HG02852 (cell line): ENCODE measurements at regions not wholly inside any gene's neighbourhood (a gene's known extent, or its start where the extent isn't known, plus 50 kb on each side); places are given as distances from the start of the nearest gene placed in this dataset.

Experiments used
- ATAC-seq: cut with Tn5 transposase; IDR thresholded peaks from one replicate; pipeline ENCODE4 v1.9.1; 2021; ENCODE audit warnings: mild to moderate bottlenecking, moderate library complexity; ENCODE audit not compliant: unreplicated experiment

GRCh38 chr4:184941671-184942418 is 76.4 kb upstream of the HELT start:
- ATAC-seq = no peak

DNA sequence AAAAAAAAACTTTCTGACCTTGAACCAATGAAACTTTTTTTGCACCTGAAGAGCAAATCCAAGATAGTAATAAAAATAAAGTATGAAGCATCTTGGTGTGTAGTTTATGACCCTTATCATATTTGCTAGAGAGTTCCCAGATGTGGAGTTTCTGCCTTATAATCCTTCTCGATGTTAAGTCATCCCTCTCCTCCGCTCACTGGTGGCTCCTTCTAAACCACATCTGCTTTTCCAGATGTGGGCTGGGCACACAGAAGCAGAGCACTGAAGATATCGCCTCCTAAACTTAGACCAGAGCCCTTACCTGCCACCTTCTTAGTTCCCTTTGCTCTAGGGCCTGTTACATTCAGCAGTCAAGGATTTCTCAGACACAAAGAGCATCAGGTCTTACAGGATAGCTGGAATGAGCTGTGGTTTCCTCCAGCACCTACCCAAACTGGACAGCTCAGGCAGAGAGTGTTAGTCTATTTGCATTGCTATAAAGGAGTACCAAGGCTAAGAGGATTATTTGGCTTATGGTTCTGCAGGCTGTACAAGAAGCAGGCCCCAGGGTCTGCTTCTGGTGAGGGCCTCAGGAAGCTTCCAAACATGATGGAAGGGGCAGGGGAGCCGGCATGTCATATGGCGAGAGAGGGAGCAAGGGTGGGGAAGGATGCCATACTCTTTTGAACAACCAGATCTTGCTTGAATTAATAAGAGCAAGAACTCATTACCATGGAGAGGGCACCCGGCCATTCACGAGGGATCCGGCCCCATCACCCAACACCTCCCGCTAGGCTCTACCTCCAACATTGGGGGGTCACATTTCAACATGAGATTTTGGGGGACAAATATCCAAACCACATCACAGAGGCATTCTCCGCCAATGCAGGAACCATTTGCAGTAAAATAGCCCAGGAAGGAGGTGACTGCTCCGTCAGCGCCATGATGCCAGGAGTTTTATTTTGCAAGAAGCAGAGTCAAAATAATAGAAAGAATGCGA is 75.6 kb upstream of the HELT start:
- ATAC-seq = no peak

DNA sequence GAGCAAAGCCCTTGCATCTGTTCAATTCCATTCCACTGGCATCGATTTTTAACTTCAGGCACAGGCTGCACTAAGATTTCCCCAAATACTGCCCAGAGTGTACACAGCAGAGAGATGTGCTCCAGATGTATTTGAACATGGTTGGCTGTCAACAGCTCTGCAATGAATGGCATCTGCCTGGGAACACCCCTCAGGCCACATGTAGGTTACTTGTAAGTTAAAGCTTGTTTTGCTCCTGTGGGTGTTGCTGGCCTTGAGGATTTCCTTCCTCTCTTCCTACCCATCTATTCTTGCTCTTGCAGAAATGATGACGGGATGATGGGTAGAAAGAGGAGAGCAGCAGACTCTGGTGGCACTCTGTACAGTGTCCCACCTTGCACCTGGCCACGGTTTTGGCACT is 69.3 kb upstream of the HELT start:
- no peak for ATAC-seq

DNA sequence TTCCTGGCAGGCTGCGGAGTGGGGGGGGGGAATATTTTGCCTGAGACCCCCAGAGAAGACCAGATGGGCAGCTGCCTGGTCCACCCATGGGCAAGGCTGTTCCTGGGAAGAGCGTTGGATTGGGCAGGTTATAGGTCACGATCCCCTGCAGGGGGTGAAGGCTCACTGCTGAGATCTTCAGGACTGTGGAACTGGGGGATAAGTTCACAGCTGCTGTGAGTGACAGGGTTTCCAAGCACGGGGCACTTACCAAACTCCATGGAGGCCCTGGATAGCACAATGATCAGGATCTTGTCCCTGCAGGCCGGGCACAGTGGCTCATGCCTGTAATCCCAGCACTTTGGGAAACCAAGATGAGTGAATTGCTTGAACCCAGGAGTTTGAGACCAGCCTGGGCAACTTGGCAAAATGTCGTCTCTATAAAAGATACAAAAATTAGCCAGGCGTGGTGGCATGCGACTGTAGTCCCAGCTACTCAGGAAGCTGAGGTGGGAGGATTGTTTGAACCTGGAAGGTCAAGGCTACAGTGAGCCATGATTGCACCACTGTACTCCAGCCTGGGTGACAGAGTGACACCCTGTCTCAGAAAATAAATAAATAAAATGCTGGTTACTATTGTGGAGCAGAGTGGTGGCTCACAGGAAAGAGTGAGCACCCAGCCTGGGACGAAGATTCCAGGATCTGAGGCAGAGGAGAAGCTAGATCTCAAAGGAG is 68.0 kb upstream of the HELT start:
- ATAC-seq = no peak

- ATAC-seq = no peak
Measured at GRCh38 chr4:184950926-184951325, 67.4 kb upstream of the HELT start.

DNA sequence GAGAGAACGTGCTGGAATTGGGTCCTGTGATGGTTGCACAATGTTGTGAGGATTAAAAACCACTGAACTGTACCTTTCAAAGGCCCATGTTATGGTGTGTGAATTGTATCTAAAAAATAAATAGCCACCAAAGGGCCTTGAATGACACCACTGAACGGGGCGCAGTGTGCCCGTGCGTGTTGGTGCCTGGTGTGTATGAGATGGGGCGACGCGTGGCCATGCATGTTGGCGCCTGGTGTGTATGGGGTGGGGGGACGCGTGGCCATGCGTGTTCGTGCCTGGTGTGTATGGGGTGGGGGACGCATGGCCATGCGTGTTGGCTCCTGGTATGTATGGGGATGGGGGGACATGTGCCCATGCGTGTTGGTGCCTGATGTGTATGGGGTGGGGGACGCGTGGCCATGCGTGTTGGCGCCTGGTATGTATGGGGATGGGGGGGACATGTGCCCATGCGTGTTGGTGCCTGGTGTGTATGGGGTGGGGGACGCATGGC is 66.6 kb upstream of the HELT start:
- ATAC-seq = no peak

DNA sequence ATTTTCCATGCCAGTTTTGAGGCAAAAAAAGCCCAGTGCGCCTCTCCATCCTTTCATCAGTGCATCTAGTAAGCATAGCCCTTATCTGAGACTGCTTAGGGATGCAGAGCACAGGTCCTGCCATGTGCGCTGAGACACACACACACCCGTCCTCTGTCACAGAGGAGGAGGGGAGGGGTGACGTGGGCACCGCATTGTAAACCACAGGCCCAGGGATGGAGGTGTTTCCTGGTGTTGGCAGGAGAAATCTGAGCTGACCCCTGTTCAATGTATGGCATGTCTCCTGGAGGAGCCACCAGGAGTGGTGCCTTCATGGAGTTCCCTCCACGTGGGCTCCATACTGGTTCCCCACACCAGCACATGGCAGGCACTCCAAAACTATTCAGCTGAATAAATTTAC is 65.8 kb upstream of the HELT start:
- no peak for ATAC-seq

DNA sequence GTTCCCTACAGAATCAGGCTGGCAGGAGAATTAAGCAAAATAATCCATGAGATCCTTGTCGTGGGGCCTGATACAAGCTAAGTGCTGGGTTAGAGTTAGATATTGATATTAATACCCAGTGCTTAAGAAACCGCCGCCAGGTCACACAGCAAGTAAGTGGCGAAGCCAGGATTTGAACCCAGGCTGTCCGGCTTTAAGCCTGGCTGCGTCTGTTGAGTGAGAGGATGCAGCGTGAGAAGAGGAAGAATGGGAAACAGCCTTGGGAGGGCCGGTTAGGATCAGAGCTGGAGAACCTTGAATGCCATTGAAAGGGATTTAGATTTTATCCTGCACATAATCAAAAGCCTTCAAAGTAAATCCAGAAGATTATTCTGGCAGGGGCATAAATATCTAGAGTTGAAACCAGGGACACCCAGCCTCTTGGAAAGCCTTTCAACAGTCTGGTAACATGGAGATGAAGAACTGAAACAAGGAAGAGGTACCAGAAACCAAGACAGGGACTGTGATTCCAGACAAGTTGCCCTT is 64.8 kb upstream of the HELT start:
- no peak for ATAC-seq

DNA sequence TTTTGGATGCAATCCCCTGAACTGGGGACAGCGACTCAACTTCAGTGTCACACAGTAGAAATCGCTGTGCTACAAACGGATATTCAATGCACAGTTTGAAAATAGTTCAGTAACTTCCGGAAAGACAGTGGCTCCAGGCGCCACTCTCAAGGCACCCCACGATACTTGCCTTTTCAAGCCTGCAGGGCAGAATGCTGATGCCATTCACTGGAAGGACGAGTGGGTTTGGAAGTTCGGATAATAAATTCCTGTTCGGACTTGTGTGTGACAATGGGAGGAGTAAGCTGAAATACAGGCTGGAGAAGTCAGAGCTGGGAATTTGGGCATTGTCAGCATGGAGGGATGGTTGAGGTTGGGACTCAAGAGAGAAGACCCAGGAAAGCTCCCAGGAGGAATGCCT is 64.3 kb upstream of the HELT start:
- ATAC-seq = no peak

DNA sequence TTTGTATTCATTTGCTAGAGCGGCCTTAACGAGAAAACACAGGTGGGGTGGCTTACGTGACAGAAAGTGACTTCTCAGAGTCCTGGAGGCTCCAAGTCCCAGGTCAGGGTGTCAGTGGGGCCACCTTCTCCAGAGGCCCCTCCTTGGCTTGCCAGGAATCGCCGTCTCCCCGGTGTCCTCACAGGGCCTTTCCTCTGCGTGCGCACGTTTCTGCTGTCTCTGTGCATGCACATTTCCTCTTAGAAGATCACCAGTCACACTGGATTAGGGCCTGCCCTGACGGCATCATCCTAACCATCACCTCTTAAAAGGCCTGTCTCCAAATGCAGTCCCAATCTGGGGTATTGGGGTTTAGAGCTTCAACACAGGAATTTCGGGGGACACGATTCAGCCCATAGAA is 63.8 kb upstream of the HELT start:
- no peak for ATAC-seq

DNA sequence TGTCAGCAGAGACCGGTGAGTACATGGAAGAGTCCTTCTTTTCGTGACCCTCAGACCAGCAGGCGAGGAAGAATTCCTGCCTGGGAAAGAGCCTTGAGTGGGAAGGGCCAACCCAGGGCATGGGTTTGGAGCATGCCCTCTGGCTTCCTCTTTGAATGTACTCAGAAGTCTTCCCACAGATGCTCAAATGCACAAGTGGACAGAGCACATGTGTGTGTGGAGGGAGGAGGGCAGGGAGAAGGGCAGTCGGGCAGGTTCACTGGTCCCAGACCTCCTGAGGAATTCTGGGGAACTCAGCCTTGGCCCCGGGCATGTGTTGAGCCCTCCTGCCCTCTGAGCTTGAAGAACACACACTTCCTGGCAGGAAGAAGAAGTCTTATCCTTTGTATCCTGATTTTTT is 63.2 kb upstream of the HELT start:
- no peak for ATAC-seq

DNA sequence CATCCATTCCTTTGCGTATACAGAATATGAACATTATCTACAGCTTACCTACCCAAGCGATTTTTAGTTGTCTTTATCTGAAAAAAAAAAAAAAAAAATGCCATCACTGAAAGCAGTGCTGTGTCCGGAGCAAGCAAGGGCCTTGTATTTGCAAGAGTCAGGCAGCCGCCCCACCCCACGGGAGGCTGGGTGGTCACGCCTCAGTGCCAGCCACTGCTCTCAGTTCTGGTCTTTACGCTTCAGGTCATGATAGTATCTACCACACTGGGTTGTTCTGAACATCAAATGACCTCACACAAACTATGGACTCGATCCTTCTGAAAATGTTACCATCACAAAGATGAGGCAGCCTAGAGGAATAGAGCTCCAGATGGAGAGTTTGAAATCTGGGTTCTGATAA is 62.7 kb upstream of the HELT start:
- peak; percentile 91 for ATAC-seq

DNA sequence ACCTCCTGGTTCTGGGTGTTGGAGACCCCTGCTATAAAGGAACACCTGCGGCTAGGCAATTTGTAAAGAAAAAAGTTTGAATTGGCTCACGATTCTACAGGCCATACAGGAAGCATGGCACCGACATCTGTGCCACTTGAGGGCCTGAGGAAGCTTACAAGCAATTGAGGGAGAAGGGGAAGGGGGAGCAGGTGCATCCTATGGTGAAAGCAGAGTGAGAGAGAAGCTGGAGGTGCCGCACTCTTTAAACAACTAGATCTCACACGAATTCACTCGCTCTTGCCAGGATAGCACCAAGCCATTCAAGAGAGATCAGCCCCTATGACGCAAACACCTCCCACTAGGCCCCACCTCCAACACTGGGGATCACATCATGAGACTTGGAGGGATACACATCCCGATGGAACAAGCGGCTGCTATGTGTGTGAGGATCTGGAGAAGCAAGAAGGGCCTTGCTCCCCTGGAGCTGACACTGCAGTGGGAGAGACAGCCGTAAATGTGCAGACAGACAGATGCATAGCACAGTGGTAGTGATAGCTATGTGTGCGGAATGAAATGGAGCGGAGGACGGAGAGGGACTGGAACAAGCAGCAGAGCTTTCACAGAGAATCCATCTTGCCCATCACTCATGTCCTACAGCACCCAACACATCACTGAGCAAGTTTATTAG is 60.7 kb upstream of the HELT start:
- ATAC-seq = no peak

DNA sequence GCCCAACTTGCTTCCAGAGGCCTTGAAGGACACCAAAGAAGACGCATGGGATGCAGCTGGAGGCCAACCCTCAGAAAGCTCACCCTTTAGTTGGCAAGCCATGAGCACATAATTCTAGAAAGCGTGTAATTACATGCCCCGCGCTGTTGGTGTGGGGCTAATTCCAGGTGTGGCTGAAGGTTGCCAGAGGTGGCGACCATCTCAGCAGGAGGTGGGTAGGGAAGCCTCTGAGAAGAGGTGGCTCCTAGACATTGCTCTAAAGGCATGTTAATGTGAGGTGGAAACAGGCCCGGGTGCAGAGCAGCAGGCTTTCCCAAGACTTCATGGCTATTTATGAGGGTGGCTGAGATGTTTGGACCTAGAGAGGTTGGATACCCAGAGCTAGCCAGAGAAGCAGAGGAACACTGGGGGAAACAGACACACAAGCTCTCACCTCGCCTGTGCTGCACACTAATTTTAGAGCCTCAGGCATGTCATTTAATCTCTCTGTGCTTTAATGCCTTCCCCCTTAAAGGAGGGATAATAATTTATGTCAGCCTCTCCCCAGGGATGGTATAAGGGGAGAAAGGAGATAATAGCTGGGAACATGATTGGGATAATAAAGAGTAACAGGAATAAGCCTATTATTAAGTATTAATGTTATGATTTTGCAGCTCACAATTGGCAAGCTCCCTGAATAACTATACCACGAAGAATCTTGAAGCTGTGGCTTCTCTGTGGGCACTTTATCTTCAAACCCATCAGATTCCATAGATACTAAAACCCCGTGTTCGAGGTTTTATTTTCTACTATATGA is 60.0 kb upstream of the HELT start:
- no peak for ATAC-seq

- ATAC-seq = no peak
Measured at GRCh38 chr4:184958923-184959210, 59.4 kb upstream of the HELT start.

DNA sequence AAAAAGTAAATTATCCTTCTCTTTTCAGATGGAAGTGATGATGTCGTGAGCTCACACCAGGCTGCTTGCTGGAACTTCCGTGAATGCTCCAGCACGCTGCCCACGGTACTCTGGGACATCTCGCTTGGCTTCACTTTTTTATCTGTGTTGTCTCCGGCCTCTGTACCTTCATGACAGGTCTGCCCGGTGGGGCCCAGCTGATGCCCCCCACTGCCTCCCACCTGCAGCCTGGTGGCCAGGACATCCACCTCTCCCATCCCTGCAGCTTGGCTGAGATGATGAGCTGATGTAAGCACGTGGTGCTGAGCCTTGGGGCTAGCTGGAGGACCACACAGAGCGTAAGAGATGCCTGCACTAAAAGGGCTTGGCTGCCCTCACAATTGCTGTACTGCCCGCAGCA is 59.0 kb upstream of the HELT start:
- no peak for ATAC-seq

DNA sequence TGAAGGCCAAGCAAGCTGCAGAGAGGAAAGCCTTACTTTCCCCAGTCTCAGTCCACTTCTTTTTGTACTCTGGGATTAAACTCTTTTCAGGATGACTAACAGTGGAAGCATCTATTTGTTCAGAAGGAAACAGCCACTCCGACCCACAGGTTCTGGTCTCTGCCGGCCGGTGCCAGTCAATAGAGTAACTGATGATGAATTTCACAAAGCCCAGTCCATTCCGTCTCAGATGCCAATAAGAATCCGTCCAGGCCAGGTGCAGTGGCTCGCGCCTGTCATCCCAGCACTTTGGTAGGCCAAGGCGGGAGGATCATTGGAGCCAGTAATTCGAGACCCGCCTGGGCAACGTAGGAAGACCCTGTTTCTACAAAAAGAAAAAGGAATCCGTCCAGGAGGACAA is 58.5 kb upstream of the HELT start:
- ATAC-seq = no peak

DNA sequence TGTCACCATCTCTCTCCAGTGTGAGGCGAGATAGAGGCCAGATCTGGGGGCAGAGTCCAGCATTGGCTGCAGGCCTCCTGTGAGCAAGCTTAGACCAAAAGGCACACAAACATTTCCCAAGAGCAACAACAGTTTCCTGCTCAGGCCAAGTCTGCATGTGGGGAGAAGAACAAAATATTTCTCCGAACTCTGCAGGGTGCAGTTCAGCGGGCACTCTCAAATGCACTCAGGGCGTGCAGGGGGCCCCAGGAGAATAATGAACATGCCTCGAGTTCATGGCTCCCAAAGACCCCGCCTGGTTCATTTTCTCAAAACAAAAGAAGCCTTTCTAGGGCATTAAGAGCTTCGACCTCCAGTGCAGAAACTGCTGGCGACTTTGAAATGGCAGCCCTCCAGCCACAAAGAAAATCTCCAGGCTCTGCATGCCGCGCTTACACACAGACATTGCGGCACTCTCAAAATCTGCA is 57.8 kb upstream of the HELT start:
- ATAC-seq = no peak

DNA sequence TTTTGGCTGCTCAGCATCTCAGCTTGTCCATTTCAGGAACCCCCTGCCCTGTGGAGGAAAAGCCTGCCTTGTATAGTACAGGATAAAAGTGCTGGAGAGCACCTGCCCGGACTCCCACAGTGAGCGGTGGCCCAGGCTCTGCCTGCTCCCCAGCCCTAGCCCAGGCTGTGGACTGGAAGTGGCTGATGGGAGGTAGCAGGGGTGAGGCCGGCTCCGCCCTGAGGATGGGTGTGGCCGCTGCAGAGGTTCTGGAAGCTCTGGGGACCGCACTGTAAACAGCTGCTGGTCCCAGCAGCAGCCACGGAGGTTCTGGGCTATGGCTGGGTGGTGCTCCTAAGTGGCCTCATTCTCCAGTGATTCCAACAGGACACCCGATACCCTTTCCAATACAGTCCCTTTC is 56.6 kb upstream of the HELT start:
- no peak for ATAC-seq

DNA sequence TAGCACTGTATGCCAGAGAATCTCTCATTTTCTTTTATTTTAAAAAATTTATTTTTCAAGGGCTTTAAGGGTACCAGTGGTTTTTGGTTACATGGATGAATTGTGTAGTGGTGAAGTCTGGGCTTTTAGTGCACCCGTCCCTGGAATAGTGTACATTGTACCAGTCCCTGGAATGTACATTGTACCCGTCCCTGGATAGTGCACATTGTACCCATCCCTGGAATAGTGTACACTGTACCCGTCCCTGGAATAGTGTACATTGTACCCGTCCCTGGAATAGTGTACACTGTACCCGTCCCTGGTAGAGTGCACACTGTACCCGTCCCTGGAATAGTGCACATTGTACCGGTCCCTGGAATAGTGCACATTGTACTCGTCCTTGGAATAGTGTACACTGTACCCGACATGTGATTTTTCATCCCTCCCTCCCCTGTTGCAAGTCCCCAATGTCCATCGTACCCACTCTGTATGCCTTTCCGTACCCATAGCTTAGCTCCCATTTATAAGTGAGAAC is 56.1 kb upstream of the HELT start:
- no peak for ATAC-seq
